Hepatocyte (in vitro differentiated cells): ENCODE measurements at regions not wholly inside any gene's neighbourhood (a gene's known extent, or its start where the extent isn't known, plus 50 kb on each side); places are given as distances from the start of the nearest gene placed in this dataset.

Experiments used
- EZH2 ChIP-seq: fragments of 200-600 bp; sonication (generic); IDR thresholded peaks from 2 replicates; pipeline ENCODE4 v1.6.1; 2016; ENCODE audit warnings: antibody characterized with exemption, mild to moderate bottlenecking, borderline replicate concordance
- TF ChIP-seq, protein P1 (sequence below): fragments of 200-600 bp; sonication (generic); IDR thresholded peaks from 2 replicates; pipeline ENCODE4 v1.5.1; 2016; ENCODE audit warnings: antibody characterized with exemption, mild to moderate bottlenecking; ENCODE audit not compliant: poor library complexity

DNA sequence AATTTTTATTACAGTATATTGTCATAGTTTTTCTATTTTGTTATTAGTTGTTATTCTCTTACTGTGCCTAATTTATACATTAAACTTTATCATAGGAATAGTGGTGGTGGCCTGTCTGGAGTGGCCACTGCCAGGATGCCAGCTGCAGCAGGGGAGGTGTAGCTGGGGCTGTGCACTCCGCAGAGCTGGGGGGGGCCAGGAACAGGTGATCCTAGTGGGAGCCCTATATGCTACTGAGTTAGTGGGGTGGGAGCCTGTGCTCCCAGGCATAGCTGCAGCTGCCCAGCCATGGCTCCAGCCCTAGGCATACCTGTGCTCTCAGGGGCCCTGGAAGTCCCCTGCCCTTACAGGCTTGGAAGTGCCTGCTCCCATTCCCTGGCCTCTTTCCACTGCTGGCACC lies 638.1 kb upstream of the KCNMB2 start:
- TF ChIP-seq, protein P1, sequence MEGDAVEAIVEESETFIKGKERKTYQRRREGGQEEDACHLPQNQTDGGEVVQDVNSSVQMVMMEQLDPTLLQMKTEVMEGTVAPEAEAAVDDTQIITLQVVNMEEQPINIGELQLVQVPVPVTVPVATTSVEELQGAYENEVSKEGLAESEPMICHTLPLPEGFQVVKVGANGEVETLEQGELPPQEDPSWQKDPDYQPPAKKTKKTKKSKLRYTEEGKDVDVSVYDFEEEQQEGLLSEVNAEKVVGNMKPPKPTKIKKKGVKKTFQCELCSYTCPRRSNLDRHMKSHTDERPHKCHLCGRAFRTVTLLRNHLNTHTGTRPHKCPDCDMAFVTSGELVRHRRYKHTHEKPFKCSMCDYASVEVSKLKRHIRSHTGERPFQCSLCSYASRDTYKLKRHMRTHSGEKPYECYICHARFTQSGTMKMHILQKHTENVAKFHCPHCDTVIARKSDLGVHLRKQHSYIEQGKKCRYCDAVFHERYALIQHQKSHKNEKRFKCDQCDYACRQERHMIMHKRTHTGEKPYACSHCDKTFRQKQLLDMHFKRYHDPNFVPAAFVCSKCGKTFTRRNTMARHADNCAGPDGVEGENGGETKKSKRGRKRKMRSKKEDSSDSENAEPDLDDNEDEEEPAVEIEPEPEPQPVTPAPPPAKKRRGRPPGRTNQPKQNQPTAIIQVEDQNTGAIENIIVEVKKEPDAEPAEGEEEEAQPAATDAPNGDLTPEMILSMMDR, result no peak
- no peak for TF ChIP-seq EZH2
